Choroid plexus epithelial cell (primary cell): ENCODE measurements at regions not wholly inside any gene's neighbourhood (a gene's known extent, or its start where the extent isn't known, plus 50 kb on each side); places are given as distances from the start of the nearest gene placed in this dataset.

Experiments
- DNase-seq: peaks from one replicate; pipeline ENCODE4 v3.0.0-alpha.2; 2010; ENCODE audit warnings: low read depth
- H3K4me3 ChIP-seq: 2 replicates; pipeline ENCODE4 v1.5.1; 2011; ENCODE audit warnings: low read depth, mild to moderate bottlenecking, control low read depth, low read length, moderate library complexity
- TF ChIP-seq, protein P1 (sequence below): conservative IDR thresholded peaks from 2 replicates; pipeline ENCODE4 v1.5.1; 2011; ENCODE audit warnings: low read depth, mild to moderate bottlenecking, control low read depth, inconsistent platforms, low read length, moderate library complexity

DNA sequence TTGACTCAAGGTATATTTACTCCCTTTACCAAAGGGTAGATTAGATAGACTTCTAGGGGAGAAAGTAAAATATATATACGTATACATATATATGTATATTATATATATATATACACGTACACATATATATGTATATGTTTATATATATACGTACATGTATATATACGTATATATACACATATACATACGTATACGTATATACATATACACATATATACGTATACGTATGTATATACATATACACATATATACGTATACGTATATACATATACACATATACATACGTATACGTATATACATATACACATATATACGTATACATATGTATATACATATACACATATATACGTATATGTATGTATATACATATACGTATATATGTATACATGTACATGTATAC lies 430.5 kb upstream of the ANO3 start:
- DNase-seq: no peak
- no peak overlapping the region for H3K4me3 ChIP-seq
- TF ChIP-seq, protein P1, sequence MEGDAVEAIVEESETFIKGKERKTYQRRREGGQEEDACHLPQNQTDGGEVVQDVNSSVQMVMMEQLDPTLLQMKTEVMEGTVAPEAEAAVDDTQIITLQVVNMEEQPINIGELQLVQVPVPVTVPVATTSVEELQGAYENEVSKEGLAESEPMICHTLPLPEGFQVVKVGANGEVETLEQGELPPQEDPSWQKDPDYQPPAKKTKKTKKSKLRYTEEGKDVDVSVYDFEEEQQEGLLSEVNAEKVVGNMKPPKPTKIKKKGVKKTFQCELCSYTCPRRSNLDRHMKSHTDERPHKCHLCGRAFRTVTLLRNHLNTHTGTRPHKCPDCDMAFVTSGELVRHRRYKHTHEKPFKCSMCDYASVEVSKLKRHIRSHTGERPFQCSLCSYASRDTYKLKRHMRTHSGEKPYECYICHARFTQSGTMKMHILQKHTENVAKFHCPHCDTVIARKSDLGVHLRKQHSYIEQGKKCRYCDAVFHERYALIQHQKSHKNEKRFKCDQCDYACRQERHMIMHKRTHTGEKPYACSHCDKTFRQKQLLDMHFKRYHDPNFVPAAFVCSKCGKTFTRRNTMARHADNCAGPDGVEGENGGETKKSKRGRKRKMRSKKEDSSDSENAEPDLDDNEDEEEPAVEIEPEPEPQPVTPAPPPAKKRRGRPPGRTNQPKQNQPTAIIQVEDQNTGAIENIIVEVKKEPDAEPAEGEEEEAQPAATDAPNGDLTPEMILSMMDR: no peak

DNA sequence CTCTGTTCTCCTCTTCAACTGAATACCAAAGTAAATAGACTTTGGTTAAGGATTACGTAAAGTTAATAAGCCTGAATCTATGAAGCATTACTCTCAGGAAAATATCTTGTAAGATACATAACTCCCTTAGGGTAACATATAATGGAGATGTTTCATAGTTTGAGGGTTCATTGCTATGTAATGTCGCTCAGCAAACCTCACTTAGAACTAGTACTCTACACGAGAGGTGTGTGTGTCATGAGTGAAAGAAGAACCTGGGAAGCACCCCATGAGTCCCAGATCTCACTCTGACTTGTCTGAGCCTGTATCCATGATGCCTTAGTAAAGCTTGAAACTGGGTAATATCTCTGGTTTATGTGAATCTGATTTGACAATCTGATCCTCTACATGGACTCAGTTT lies 429.5 kb upstream of the ANO3 start:
- DNase-seq: no peak
- TF ChIP-seq, protein P1: no peak

DNA sequence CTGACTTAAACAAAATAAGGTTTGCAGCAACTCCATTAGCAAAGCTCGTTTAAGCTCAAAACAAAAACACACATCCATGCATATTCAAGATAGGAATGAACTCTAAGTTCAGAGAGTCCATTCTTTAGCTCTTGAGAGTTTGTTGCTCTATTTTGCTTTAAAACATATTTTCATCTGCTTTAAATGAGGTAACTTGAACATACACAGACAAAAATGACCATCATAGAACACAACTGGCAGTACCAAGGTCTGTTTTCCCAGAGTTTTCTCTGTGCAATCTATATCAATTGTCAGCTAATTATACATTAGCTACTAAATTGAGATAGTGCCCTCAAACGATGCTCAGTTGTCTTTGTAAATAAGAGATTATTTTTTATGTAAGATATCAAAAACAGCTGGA lies 423.2 kb upstream of the ANO3 start:
- no peak overlapping the region for H3K4me3 ChIP-seq
- DNase-seq: no peak
- TF ChIP-seq, protein P1: no peak

More for the DNA sequence above, 429.5 kb upstream of the ANO3 start:
- H3K4me3 ChIP-seq: no peak overlapping the region

DNA sequence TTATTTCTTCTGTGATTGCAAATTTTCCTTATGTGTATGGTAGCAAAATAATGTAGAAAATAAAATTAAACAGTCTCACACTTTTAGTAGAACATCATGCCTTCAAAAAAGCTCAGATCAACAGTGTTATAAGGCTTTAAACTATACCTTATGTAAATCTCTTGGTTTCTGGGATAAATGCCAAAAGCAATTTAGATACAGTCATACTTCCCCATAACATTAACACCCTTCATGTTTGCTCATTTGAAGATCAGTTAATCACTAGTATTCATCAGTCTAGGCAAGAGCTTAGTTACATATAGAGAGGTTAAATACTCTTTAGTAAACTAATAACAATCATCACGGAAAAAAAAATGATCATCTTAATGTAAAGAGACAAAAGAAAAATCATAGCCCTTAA lies 421.8 kb upstream of the ANO3 start:
- no peak overlapping the region for H3K4me3 ChIP-seq
- TF ChIP-seq, protein P1: no peak
- no peak for DNase-seq

DNA sequence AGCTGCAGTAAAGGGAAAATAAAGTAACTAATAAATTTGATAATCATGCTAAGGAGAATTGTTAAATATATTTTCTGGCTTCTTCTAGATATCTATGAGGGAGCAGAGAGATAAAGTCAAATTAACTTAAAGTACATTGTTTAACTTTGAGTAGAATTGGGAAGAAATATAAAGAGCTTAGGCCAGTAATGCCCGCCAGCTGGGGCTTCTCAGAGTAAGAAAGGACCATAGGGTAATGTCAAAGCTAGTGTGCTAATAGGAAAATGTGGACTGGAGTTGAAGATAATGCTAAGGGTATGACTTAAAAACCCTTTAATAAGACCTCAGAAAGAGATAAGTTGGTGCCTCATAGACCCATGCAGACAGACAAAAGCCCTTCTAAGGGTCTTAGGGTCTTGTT lies 411.6 kb upstream of the ANO3 start:
- no peak overlapping the region for H3K4me3 ChIP-seq
- no peak for DNase-seq
- TF ChIP-seq, protein P1: no peak

DNA sequence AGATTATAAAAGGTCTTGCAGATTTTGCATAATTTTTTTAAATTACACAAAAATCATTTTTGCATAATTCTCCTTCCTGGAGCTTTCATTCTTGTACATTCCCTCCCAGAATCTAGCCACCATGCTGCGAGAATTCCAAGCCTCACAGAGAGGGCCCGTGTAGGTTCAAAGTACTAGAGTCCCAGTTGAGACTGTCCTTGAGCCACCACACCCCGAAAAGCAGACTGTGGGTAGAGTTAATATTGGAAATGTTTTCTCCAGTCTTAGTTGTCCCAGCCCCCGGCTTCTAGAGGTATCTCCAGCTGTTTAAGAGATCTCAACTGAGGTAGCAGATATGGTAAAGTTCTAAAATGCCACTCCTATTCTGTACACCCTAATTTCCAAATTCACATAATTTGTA lies 407.3 kb upstream of the ANO3 start:
- H3K4me3 ChIP-seq: no peak overlapping the region
- TF ChIP-seq, protein P1: no peak
- DNase-seq: no peak

DNA sequence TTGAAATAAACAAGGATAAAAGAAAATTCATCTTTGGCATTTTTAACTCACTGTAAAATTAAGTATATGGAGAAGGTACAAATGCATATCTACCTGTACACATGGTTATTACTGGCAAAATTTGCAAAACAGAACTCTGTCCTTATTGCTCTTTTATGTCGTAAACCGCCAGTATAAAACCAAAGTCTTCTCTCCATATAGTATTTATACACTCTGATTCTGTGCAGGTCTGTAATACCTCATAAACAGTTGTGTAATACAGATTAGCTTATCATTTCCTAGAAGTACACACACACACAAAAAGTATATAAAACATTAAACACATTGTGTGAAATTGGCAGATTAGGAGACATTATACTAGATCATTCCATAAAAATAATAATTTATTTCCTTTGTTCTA lies 406.6 kb upstream of the ANO3 start:
- TF ChIP-seq, protein P1: no peak
- no peak for DNase-seq
- H3K4me3 ChIP-seq: no peak overlapping the region
